ENCODE measurements at regions not wholly inside any gene's neighbourhood (a gene's known extent, or its start where the extent isn't known, plus 50 kb on each side); places are given as distances from the start of the nearest gene placed in this dataset.
"Not testable (repeated sequence)": the region's sequence is repeated elsewhere in the genome, so short reads cannot be mapped to it uniquely, and the experiment has no call there.

GRCh38 chr10:34013235-34013634, 678.8 kb upstream of the NRP1 start:
- no peak for DNase-seq

DNA sequence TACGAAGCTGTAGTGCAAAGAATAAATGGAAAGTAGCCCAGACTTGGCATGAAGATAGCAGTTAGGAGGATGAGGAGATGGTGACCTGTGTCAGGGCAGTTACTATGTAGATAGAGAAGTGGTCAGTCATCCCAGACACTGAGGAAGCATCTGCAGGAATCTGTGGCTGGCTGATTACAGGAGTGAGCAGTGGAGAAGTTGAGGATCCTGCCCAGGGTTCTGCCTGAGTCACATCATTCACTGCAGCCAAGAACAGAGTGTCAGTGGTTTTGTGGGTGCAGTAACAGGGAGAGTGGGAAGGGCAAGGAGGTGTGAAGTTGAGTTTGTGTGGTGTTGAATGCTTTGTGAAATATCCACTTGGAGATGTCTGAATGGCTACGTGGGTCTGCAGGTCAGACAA, 676.4 kb upstream of the NRP1 start:
- DNase-seq = no peak

GRCh38 chr10:34010228-34010627, 675.8 kb upstream of the NRP1 start:
- DNase-seq = not testable (repeated sequence)

DNA sequence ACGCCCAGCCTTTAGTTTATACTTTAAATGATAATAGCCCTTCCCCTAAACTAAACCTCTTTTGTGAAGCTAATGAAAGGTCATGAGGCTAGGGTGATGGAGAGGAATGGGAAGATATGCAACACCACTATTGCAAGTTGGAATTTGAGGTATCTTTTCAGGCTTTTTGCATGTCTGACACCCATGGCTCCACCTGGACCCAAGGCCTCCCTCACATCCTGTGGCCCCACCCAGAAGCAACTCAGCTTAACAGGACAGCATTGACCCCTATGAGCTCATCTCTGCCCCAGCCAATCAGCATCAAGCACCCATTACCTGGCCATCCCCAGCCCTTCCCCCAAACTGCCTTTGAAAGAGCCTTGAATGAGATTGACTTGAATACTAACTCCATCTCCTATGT, 674.2 kb upstream of the NRP1 start:
- no peak for DNase-seq

GRCh38 chr10:34006471-34006870, 672.0 kb upstream of the NRP1 start:
- no peak for DNase-seq

GRCh38 chr10:34003561-34003960, 669.1 kb upstream of the NRP1 start:
- no peak for DNase-seq

- DNase-seq = no peak
Measured at GRCh38 chr10:34002896-34003295, 668.4 kb upstream of the NRP1 start.

DNA sequence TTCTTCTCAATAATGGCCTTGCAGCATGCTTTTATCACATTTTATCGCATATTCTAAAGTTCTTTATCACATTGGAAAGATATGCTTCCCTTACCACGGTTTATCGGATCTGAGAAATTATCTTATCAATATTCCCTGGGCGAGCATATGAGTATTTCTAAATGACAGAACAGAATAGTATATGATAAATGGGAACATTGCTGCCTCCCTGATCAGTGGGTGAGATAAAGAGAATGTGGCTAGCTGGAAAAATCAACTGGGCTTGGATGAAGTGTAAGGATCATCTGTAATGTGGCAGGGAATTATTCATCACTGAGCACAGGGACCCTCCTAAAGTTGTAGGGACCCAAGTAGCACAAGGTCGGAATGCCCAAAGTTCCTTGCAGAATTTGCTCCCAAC, 667.4 kb upstream of the NRP1 start:
- DNase-seq = no peak

DNA sequence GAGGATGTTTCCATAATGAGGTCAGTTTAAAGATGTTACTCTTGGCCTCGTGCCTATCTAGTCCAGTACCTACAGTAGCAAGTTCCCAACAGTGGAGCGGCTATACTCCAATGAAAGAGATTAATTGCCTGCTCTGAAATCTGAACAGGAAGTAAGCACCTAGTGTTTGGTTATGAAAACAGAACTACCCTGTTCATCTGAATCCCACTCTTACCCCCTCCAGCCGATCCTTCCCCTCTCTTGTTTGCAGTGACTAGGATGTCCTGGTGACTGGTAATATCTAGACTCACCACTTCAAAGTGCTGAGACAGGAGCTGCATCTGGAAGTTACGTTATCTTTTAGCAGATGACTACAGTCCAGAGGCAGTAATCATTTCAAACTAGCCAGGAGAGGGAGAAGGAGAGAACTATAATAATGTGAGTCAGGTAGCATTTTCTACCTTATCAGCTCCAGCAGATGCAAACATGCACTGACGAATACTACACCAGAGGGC, 666.7 kb upstream of the NRP1 start:
- DNase-seq = no peak

DNA sequence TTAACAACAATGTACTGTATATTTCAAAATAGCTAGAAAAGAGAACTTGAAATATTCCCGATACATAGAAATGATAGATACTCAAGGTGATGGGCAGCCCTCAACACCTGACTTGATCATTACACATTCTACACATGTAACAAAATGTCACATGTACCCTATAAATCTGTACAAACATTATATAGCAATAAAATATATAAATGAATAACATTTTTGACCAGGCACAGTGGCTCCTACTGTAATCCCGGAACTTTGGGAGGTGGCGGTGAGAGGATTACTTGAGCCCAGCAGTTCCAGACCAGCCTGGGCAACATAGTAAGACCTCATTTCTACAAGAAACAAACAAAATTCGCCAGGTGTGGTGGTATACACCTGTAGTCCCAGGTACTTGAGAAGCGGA, 659.5 kb upstream of the NRP1 start:
- DNase-seq = no peak

GRCh38 chr10:33991924-33992323, 657.5 kb upstream of the NRP1 start:
- no peak for DNase-seq

DNA sequence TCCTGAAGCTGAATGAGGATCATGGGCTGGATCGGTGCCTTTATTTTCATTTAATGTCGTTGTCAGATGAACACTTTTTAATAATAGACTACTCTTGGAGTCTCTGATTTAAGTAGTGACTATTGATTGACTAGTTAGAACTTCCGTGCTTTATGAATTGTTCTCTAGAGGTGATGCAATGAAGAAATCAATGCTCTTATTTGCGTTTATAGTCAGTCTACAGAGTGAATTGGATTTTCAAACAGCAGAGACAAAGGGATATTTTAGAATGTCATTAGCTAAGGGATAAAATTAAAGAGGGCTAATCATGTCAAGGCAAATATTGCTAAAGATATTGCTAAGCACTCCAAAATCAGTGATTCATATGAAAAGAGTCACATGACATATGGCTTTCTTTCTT, 652.0 kb upstream of the NRP1 start:
- DNase-seq = no peak

DNA sequence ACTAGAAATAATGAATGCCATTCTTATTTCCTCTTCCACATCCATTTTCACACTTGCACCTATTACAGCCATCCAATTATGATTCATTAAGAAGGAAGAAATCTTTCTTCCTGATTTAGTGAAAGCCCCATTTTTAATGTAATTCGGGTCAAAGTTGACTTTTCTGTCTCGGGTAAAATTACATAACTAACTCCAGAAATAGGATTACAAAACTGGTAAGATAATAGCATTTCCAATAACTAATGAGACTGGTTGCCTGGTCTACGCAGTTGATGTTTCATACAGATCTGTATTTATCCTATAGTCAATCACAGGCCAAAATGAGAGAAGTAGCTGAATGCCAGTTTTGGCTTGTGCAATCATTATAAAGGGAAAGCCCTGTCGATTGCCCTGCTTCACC, 651.5 kb upstream of the NRP1 start:
- no peak for DNase-seq

GRCh38 chr10:33982995-33983394, 648.5 kb upstream of the NRP1 start:
- no peak for DNase-seq

- DNase-seq = no peak
Measured at GRCh38 chr10:33981301-33981700, 646.8 kb upstream of the NRP1 start.

GRCh38 chr10:33979195-33979594, 644.7 kb upstream of the NRP1 start:
- DNase-seq = no peak

- DNase-seq = no peak
Measured at GRCh38 chr10:33975481-33975880, 641.0 kb upstream of the NRP1 start.

GRCh38 chr10:33974976-33975478, 640.6 kb upstream of the NRP1 start:
- no peak for DNase-seq

- DNase-seq = no peak
Measured at GRCh38 chr10:33968983-33969382, 634.5 kb upstream of the NRP1 start.

- no peak for DNase-seq
Measured at GRCh38 chr10:33967606-33968120, 633.2 kb upstream of the NRP1 start.

GRCh38 chr10:33966946-33967345, 632.5 kb upstream of the NRP1 start:
- DNase-seq = no peak

DNA sequence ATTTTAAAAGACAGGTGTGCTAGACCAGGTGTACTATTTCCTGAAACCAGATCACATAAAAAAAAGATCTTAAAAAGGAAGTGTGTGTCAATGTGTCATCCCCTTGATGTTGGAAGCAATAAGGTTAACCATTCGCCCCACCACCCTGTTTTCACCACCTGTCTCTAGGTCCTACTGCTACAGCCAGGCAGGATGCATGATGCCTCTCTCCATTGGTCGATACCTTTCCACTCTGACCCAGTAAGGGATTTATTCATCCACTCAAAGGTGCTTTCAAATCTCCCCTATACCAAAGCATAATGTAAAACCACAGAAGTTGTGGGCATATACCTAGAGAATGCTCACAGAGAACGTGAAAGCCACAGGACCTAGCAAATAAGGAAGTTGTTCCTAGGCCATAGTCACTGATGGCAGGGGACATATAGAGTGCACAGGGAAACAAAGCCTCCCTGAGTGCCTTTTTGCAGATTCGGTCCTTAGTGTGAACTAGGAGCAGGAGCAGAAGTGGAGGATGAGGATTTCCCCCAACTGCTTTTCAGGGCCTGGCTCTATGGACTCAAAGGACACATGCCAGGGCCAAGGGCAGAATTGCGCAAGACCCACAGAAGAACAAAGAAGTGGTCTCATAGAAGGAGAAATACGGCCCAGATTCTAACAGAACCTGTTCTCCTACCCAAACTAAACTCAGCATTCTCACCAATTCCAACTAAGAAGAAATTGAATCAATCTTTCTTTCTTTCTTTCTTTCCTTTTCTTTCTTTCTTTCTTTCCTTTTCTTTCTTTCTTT, 631.5 kb upstream of the NRP1 start:
- no peak for DNase-seq

DNA sequence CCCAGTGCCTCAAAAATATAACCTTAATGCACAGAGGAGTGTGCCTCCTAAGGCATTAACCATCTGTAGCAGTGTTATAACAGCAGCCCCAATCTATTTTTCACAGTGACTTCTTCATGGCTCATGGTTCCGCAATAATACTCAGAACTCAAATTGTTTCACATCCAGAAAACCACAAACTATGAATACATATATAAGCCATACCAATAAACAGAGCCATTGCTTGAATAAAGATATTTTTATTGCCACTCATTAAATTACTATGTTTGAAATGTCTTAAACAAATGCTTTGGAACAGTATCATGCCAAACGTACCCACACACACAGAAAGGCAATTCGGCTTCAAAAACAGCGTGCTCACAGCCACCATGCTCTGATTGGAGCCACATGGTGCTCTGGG, 629.3 kb upstream of the NRP1 start:
- no peak for DNase-seq

DNA sequence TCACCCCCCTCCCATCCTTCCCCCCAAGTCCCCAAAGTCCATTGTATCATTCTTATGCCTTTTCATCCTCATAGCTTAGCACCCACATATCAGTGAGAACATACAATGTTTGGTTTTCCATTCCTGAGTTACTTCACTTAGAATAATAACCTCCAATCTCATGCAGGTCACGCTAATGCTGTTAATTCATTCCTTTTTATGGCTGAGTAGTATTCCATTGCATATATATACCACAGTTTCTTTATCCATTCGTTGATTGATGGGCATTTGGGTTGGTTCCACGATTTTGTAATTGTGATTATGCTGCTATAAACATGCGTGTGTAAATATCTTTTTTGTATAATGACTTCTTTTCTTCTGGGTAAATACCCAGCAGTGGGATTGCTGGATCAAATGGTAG, 621.9 kb upstream of the NRP1 start:
- DNase-seq = not testable (repeated sequence)

- DNase-seq = no peak
Measured at GRCh38 chr10:33955676-33956075, 621.2 kb upstream of the NRP1 start.

Measured in COR-L47 (cell line).